HG02798 (cell line): ENCODE measurements at regions not wholly inside any gene's neighbourhood (a gene's known extent, or its start where the extent isn't known, plus 50 kb on each side); places are given as distances from the start of the nearest gene placed in this dataset.

Source experiments
- ATAC-seq: cut with Tn5 transposase; IDR thresholded peaks from one replicate; pipeline ENCODE4 v1.9.1; 2021; ENCODE audit warnings: mild to moderate bottlenecking; ENCODE audit not compliant: unreplicated experiment, poor library complexity

DNA sequence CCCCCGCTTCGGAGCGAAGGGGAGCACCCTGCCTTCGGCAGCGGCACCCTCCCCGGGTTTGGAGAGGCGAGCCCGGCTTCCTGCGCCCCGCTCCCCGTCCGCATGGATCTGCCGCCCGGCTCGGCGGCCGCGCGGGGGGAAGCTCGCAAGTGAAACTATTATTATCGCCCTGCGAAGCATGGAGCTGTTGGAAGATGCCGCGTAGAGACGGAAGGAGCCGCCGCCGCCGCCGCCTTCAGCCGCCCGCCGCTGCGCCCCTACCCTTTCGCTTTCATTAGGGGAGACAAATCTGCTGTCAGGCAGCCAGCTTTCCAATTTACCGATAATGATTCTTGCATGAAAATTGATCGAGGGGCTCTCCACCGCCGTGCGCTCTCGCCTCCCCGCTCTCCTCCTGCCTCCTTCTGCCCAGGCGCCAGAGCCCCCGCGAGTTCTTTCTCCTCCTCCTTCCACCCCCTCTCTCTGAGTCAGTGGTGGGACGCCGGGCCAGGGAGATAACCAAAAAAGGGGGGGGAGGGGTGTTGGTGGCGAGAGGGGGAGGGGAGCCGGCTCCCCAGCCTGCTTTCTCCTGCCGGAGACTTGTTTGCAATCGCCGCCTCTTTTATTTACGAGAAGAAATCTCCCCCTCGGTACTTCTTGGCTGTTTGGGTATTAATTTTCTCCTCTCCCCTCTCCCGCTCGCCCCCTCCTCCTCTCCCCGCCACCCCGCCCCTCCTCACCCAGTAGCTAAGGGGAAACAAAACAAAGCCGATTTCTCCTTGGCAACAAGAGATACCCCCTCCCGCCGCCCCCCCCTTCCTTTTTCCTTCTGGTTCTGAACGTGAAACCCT is 58.0 kb upstream of the GSE1 start:
- ATAC-seq, result no peak

DNA sequence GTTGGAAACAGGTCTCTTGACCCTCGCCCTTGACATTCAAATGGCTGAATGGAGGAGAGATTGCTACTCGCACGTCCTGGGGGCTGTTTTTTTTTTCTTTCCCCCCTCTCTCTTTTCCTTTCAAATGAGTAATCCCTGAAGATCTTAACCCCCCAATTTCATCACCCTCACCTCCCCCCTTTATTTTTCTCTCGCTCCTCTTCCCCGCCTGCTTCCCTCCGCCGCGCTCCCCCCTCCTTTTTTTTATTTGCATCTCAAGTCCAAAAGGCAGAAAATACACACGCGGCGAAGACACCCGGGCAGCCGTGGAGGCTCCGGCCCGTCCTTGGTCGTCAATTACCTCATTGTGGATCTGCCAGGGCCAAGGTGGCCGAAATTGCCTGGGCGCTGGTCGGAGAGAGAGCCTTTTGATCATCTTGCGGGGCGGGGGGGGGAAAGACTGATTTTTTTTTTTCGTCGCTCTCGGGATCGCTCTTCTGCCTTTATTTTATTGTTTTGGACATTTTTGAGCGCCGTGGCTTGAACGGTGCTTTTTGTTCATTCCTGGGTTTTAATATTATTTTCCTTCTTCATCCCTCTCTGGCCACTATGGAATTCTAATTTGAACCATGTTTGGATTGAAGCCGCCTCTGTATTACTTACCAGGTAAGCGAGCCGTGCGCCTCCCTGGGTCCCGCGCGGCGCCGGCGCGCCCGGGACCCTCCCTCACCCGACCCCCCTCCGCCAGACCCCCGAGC is 57.2 kb upstream of the GSE1 start:
- ATAC-seq, result no peak

DNA sequence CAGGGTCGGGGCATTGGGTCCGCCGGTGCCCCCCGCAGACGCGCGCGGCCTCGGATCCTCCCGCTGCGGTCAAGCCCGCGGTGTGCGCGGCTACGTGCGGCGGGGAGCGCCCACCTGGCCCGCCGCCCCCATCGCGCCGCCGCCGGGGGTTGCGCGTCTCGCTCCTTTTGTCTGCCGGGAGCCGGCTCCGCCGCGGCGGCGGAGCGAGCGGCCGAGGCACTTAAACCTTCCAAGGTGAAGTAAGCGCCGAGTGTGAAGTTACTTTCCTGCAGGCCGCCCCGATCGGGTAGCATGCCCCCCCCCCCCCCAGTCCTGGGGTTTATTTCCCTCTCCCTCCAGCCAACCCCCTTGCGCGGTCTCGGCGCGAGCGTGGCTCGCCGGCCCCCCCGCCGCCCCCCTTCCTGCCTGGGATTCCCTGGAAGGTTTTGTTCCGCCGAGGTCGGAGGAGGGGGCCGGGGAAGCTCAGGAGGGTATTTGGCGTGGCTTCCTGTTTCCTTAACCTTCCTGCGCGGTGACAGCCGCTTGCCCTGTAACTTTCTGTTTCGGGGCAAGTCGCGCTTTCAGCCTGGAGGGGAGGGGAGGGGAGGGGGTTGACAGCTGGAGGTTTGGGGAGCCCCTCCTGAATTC is 56.6 kb upstream of the GSE1 start:
- no peak for ATAC-seq

DNA sequence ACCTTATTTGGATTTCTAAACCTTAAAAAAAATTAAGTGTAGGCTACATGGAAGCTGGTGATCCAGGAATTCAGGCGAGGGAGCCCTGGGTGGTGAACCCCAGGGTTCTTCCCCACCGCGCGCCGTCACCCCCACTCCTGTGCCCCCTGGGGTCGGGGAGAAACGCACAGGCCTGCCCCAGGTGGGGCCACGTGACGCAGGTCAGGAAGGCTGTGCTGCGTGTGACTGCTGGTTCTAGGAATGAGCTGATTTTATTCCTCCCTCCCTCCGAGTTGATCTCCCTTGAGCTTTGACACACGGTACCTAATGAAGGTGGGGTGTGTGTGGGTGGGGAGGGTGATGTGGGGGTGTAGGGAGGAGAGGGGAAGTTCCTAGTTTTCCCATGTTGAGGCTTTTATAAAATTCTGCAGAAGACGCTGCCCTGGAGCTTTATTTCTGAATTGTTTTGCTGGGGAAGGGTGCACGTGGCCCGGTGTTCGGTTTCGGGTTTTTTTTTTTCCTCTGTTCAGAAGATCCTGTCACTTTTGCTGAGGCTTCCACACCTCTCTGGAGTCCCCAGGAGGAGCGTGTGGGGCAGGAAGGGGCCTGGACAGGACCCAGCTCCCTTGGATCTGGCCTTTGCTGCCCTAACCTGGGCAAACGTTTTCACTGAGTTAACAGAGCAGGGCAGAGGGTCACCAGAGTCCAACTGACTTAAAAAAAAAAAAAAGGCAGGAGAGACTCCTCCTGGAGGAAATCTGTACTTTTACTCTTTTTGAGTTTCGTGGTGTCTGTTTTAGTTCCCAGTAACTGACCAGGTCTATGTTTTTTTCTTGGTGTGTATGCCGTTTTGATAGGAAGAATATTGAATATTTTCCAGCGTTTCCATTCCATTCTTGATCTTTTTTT is 55.8 kb upstream of the GSE1 start:
- no peak for ATAC-seq

DNA sequence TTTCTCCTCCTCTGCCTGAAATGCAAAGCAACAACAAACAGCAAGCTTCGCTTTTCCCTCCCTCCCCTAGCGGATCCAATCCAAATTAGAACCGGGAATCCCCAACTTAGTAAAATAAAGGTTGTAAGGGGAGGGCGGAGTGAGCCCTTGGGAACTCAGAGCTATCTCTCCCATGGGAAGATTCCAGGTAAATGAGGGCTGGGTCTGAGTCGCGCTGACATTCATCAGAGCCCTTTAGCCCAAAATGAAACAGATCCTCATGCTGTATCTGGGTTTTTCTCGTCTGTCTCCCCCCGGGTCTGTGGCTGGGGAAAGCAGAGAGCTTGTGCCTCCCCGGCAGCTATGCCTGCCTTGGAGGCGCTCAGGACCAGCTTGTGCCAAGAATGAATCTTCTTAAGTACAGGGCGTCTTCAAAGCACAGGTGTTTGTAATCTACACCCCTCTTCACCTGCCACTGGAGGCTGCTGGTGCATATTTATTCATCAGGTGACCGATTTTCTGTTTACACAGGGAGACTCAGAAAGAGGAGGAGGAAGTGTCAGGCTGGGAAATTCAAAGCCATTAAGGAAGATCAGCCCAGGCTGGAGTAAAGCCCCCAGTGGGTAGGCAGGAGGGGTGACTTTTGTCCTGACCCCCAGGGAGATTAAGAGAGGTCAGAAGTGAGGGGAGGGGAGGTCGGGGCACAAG is 55.0 kb upstream of the GSE1 start:
- ATAC-seq, result no peak

DNA sequence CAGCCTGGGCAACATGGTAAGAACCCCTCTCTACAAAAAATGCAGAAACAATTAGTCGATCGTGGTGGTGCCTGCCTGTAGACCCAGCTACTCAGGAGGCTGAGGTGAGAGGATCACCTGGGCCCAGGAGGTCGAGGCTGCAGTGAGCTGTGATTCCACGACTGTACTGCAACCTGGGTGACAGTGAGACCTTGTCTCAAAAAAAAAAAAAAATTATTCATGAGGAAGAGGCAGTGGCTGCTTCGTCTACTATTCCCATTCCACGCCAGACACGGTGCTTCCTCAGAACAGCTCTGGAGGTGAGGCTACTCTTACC is 52.2 kb upstream of the GSE1 start:
- ATAC-seq, result no peak

DNA sequence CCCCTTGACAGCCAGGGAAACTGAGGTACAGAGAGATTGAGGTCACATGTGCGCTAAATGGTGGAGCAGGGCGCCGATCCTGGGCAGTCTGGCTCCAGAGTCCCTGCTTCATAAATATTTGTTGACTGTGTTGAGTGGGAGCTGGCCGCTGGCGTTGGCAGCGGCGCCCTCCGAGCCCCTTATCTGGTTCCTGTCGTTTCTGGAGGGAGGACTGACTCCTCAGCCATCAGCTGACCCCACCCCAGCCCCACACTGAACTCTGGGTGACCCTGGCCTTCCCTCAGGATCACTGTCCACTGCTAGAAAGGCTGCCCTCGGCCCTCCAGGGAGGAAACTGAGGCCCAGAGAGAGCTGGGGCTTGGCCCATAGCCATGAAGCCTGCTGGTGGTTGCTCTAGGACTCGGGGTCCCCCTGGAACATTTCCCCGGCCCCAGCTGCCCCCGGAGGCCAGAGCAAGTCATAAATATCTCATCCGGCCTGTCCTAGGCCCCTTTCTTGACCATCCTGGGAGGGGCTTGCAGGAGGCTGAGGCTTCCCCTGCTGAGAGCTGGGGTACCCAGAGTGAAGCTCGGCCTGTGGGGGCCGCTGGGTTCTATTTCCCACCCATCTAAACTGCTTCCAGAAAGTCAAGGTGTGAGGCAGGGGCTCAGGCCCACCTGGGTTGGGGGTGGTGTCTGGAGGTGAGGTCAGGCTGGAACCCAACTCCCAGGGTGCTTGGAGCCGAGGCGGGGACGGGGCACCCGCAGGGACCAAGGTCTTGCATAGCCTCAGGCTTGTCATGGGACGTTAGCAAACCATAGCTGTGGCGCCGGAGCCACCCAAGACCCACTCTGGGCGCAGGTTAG is 51.7 kb upstream of the GSE1 start:
- ATAC-seq, result no peak

DNA sequence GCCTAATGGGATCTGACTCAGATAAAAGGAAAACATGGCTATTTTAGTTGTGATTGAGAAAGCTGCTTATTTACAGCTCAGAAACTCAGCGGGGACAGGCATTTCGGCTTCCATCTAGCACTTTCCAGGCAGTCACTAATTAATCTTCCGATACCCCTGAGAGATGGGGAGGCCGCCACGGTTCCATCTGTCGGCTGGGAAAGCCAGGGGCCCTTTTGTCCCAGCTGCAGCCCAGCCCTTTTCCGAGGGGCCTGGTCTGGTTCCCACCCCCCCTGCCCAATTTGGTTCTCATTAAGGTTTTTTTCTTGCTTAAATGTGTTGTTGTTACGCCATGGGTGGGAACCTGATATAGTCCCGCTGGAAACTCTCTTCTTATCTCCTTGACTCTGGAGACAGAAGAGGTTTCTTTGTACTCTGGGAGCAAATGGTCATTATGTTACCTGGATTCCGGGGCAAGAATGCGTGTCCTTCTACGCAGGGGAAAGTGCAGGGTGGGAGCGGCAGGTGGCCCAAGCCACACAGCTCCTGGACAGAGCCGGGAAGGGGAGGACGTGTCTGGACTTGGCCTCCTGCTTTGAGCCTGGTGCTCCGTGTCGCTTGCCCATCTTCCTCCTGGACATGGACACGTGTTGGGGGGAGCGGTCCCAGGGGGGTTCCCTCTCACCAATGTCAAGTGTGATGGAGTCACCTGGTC is 50.9 kb upstream of the GSE1 start:
- no peak for ATAC-seq

DNA sequence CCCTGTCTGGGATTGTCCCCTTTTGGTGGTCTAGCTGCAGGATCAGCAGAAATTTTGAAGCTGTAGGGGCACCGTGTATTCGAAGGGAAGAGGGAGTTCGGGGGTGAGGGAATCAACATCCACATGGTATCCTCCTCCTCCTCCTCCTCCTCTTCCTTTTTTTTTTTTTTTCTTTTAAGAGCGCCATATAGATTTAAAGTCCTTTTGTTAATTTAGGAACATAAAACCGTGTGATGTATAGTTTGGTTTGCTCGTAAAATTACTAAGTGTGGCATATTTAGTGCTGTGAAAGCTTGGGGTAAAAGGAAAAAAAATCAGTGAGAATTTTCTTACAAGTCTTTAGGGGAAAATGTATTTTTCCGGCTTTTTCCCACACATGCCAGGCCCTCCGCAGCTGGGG is 50.1 kb upstream of the GSE1 start:
- ATAC-seq, result no peak
